Frontal cortex (tissue), 3 donors: ENCODE measurements at regions not wholly inside any gene's neighbourhood (a gene's known extent, or its start where the extent isn't known, plus 50 kb on each side); places are given as distances from the start of the nearest gene placed in this dataset.

Experiments used
- DNase-seq, 2 donors: peaks; one replicate each; pipeline ENCODE4 v3.0.0; 2012; ENCODE audit warnings: low spot score in 2 of 2
- FAIRE-seq: peaks from 2 replicates; lab custom pipeline; 2012; peaks lifted over from hg19 to GRCh38; lab: Jason Lieb, UNC
- donor health status: control.
- donor health status: control.
- donor health status: control.

DNA sequence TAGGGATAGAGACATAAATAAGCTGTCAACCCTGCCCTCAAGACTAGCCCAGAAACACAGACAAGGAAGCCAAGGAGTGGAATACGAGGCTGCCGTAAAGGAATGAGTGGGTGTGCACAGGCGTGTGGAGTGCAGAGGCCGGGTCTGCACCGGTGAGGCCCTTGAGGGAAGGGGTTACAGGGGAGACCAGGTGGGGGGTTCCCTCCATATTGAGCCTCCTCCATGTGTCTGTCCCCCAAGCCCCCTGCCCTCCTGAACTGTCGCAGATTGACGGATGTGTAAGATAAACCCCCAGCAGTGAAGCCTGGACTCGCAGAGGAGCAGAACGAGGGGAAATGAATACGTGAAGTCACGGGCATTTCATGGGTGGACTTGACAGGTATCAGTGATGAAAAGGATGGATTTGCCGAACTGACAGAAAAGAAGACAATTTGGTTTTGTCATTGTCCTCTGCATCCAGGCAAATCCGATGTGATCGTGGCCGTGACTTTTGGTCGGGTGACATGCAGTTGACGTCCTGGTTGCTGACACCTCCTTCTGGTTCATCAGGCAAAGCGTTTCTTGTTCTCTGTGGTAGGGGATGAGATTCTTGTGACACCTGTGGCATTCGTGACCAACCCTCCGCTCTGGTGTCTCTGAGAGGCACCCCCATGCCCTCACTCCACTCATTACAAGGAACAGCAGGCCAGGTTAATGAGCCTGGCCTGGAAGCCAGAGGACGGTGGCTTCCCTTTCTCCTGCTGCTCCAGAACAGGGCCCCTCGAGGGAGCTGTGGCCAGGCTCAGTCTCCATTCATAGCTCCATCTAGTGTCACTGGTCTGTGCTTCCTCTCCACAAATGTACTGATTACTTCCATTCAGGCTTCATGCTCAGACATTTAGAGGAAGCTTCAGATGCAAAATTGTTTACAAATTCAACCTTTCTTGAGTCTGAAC lies 223.1 kb upstream of the B3GAT1 start:
- FAIRE-seq (no peak), DNase-seq (peak; percentile 29 to 62)

DNA sequence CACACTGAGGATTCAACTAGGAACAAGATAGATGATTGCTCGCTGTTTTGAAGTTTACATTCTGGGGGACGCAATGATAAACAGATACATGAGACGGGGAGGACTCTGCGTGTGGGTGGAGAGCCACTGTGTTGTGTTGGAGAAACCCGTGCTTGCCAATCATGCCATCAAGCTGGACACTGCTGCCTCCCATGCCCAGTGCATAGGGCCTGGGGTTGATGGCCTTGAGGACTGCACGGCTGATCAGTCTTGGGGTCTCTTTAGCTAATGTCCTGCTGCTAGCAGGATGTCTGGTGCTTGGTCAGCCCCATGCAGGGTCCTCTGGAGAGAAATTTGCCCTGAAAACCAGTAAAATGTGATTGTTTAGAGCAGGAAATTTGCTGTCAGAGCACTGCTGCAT lies 221.2 kb upstream of the B3GAT1 start:
- DNase-seq (no peak), FAIRE-seq (no peak)

DNA sequence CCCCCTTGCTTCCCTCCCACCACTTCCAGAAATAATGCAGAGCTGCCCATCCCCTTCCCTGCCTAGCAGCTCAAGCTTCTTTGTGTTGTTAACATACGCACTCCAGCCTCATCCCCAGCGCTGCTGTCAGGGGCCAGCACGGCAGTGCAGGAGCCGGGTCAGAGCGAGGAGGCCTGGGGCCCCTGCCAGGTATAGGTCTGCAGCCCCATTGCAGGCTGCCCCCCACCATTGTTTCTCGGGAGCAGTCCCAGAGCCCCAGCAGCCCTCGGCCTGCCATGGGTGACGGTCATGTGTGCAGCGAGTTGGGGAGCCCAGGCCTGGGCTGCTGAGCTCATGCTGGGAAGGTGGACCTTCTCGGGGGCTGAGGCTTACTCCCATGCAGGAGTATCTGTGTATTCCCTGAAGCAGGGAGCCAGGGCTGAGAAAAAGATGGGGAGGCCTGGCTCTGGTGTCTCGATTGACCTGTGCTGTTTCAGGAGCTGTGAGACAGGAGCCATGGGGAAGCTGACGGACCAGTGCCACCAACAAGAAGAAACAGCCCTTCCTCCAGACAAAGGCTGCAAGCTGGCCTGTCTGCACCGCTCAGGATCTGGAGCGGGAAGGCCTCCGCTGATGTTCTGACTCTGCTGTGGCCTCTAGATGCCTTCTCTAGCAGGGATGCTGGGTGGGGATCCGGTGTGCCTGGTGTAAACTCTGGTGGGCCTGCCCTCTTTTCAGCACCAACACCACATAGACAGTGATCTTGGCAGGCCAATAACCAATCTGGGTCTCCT lies 220.5 kb upstream of the B3GAT1 start:
- FAIRE-seq (no peak), DNase-seq (no peak)

DNA sequence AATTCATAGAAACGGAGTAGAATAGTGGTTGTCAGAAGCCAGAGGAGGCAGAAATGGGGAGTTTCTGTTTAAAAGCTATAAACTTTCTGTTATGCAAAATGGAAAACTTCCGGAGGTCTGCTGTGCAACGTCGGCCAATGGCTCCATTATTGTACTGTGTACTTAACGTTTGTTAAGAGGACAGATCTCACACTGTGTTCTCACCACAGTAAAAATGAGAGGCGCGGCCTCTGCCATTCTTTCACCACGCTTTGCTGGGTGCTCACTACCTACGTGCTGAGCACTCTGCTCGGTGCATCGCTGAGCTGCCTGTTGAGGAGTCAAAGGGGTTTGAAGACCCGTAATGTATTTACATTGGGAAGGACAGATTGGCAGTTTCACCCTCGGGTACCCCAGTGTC lies 218.8 kb upstream of the B3GAT1 start:
- FAIRE-seq (no peak), DNase-seq (no peak)

DNA sequence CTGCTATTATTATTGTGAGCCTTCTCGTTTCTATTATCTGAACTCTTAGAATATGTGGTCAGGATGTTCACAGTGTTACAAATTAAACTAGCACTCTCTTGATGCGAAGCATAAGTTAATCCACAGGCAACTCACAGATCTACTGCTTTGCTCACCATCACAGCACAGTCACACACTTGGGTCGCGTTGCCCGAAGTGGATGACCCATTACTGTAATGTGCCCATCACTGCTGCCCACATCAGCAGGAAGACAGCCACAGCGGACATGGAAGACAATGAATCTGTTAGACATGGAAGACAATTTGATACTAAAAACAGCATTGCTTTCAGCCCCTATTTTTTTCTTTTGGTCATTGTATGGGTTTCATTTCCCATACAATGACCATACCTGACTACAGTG lies 216.4 kb upstream of the B3GAT1 start:
- FAIRE-seq (no peak), DNase-seq (no peak)

DNA sequence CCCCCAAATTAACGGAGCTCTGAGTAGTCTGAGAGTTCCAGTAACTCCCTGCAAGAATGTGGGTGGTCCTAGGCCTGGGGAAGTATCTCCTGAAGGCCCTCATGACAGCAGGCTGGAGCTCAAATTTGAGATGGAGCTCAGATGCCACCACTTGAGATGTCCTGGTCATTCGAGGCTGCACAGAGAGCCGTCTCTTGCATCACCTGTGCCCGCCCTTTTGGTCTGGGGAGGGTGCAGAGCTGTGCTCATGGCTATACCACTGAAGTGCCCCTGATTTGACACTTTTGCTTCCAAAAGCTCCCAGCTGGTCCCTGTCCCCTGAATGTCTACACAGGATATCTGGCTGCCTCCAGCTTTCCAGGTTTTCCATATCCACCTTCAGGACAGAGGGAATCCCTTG lies 214.0 kb upstream of the B3GAT1 start:
- FAIRE-seq (no peak), DNase-seq (no peak)

DNA sequence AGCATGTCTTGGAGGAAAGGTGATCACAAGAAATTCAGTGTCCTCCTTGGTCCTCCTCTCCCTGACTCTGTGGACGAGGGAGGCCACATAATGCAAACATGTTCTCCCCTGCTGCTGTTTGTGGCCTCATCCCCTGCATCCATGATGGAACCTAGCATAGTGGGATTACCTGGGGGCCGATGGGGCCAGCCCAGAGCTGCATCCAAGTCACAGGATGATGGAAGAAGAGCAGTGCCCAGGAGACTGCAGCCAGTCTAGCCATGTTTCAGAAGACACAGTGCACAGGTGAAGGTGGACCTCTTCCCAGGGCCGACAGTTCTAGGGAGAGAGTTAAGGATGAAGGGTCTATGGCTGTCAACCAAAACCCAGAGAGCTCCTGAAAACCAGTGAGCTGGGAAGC lies 213.6 kb upstream of the B3GAT1 start:
- no peak for DNase-seq
- FAIRE-seq: no peak

DNA sequence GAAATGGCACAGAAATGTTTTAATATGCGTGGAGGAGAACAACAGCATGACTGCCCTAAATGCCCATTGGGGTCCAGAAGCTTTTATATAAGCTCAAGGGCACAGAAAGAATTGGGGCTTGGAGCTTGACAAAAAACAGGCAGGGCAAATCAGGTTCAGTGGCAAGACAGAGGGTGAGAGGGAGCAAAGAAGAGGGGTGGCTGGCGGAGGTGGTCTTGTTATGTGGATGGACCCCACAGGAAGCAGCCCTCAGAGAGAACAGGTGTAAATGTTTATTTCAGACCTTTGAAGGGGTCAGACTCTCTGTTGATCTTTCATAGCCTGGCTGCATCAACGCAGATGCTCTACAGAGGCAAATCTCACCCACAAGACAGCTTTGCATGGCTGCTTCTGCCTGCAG lies 213.1 kb upstream of the B3GAT1 start:
- DNase-seq (no peak), FAIRE-seq (no peak)

DNA sequence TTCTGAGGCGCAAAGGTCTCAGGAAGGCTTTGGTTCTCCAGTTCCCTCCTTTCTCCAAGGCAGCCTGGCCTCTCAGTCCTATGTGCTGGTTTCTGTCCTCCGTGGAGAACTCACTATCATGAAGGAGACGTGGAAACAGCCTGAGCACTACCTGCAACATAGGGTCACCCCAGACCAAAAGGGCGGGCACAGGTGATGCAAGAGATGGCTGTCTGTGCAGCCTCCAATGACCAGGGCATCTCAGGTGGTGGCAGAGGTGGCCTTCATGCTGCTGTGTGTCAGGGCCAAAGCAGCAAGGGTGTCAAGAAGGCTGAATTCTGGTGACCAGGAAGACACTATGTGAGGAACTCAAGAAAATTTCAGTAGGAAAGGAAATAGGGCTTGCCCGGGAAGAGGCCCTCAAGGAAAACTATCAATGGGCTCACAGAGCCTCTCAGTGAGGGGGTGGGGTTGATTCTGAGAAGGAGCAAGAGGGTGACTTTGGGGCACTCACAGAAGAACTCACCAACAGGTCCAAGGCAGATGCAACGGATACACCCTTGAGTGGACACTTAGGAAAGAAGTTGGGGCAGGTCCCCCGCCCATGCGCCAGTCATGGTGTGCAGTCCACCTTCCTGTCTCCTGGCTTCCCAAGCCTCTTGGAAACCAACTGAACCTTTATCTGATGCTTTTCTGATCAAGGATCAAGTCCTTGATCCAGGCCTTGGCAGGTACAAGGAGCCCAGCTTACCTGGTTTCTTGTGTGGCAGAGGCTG lies 212.3 kb upstream of the B3GAT1 start:
- DNase-seq (no peak), FAIRE-seq (no peak)

DNA sequence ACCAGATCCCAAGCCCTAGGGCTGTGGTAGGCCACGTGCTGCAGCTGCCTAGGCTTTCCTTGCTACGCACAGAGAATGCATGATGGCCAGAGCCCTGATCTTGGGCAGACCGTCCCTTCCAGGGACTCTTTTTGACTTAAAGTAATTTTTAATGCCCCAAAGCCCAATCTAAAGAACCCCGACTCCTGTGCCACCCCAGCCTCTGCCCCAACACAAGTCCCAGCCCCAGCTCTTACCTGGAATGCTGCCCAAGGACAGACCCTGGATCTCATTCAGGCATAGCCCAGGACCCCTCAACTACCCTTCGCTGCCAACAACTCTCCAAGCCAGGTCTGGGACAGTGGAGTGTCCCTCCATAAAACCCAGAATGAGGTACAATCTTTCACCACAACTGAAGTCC lies 211.7 kb upstream of the B3GAT1 start:
- DNase-seq (no peak), FAIRE-seq (no peak)

DNA sequence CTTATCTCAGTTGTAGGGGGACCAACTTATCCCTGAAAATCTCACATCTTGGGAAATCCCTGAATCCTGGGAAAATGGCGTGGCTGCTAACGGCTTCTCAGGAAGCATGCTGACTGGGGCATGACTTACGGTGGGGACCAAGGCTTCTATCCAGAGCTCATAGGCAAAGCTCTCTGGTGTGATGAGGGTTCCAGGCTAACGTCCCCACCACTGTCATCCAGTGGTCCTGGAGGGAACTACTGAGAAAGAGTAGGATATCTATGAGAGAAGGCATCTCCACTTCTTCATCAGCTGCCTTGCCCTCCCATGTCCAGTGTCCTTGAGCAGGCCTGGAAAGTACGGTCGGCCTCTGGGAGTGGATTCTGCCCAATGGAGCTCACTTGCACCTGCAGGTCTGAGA lies 210.4 kb upstream of the B3GAT1 start:
- no peak for FAIRE-seq
- no peak for DNase-seq

DNA sequence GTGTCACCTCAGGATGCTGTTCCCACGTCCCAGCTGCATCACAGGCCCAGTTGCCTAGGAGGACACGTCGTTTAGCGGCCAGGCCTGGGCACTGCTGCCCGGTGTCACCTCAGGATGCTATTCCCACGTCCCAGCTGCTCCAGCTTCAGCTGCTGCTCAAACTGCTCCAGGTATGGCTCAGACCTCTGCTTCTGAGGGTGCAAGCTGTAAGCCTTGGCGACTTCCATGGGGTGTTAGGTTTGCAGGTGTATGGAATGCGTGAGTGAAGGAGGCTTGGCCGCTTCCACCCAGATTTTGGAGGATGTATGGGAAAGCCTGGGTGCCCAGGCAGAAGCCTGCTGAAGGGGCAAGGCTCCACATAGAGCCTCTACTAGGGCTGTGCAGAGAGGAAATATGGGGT lies 205.3 kb upstream of the B3GAT1 start:
- no peak for DNase-seq
- no peak for FAIRE-seq

DNA sequence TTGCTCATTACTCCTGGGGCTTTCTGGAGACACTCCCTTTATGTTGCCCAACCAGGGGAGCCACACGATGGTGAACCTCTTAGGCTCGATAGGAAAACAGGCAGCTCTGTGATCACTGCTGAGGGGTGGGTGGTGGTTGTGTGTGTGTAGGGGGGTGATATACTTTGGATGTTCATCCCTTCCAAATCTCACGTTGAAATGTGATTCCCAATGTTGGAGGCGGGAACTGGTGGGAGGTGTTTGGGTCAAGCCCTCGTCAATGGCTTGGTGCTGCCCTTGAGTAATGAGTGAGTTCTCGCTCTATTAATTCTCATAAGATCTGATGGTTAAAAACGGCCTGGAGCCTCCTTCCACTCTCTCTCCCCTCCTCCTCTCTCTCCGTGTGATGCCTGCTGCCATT lies 204.0 kb upstream of the B3GAT1 start:
- FAIRE-seq: no peak
- DNase-seq: no peak

DNA sequence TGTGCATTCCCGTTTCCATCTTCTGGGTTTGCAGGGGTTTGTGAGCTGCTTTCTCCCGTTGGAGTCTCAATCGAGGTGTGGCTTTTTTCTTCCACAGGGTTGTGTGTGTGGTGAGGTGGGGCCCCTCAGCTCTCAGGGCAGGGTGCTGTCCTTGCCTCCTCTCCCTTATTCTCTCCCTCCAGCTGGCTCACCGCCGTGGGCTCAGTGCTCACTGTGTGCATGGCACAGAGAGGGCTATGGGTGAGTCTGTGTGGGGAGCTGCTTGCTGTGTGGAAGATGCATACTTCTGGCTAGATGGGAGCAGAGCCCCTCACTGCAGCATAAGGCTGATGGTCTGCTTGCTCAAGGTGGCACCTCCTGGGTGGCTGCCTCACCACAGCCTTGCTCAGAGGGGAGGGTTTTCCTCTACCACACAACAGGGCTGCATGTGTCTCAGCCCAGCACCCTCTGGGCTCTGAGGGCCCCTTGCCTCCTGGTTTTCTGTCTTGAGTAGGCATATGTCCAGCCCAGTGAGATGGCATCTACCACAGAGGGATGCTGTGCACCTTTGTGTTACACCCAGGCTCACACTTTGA lies 203.1 kb upstream of the B3GAT1 start:
- DNase-seq: no peak
- FAIRE-seq: no peak

DNA sequence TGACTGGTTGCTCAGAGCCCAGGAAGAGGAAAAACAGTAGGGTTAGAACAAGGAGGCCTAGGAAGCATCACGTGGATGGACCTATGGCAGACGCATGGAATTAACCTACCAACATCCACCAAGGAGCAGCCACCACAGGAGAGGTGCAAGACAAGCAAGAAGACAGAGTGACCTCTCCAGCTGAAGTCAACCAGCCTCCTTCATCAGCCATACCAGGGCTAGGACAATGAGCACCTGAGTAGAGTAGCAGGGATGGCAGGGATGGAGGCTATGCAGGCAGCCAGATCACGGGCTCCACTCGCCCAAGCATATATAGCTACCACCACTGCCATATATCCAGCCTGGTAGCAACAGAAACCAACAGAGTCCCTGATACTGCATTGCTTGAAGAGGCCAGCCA lies 202.1 kb upstream of the B3GAT1 start:
- DNase-seq (no peak), FAIRE-seq (no peak)

DNA sequence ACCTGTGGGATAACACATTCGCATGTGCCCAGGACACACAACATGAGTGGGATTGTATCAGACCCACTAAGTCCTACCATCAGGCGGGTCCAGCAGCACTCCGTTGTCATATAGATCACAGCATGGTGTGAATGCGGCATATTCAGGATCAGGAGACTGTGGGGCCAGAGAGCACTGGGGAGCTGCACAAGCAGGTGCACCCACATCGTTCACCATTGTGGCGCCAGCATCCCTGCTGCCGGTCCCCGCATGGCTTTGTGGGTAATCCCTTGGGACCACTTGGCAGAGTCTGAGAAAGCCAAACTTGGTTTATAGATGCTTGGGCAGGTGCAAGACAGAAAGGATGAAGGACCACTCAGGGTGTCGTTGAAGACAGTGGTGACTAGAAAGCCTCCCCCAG lies 201.6 kb upstream of the B3GAT1 start:
- DNase-seq: no peak
- no peak for FAIRE-seq

DNA sequence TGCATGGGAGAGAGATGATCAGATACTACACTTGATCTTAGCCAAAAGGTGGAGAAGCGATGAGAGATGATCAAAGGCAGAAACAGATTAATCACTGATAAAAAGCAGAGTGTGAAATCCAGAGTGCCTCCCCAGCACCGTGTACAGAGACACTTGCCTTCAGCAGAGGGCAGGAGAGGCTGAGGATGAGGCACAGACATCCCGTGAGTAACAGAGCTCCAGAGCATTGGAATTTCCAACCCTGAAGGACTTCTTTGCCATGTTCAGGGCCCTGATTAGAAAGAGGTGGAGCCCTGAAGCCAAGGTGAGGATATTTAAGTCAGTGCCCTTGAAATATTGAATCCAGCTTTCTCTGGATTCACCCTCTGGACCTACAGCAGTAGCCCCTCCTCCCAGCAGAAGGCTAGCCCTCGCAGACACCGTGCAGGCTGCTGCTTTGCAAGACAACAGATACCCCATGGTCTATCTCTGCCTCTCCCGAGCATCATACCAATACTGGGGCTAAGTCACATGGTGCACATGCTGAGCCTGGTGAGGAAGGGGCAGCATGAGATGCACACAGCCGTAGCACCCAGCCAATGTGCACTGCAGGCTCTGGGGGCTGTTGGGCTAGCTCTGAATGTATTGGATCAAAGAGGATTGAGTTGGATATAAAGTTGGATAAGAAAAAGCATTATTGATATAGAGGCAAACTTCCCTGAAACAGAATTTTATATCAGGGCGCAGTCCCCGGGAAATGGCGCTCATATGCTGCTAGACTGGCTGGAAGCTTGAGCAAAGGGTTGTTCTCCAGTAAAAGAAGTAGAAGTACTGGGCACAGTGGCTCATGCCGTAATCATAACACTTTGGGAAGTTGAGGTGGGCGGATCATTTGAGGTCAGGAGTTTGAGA lies 200.3 kb upstream of the B3GAT1 start:
- no peak for DNase-seq
- no peak for FAIRE-seq

DNA sequence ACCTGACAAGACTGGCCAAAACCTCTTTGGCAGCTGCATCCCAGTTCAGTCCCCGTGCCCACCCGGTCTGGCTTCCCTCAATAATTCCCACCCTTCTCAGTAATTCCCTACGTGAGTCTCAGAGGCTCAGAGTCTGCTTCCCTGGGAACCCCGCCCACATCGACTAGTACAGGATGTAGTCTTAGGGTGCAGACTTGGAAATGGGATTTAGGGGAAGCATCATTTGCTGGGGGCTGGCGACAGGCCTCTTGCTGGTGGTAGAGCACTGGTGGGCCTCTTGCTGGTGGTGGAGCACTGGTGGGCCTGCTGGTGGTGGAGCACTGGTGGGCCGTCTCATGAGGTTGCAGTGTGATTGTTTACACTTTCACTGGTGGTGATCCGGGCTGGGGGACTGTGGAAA lies 199.5 kb upstream of the B3GAT1 start:
- FAIRE-seq (no peak), DNase-seq (no peak)
